IPS-NIHi7 (cell line): ENCODE measurements at regions not wholly inside any gene's neighbourhood (a gene's known extent, or its start where the extent isn't known, plus 50 kb on each side); places are given as distances from the start of the nearest gene placed in this dataset.

ENCODE experiments used
- DNase-seq: peaks from one replicate; pipeline ENCODE4 v3.0.0; 2012; ENCODE audit warnings: mixed read lengths; ENCODE audit errors: extremely low spot score

DNA sequence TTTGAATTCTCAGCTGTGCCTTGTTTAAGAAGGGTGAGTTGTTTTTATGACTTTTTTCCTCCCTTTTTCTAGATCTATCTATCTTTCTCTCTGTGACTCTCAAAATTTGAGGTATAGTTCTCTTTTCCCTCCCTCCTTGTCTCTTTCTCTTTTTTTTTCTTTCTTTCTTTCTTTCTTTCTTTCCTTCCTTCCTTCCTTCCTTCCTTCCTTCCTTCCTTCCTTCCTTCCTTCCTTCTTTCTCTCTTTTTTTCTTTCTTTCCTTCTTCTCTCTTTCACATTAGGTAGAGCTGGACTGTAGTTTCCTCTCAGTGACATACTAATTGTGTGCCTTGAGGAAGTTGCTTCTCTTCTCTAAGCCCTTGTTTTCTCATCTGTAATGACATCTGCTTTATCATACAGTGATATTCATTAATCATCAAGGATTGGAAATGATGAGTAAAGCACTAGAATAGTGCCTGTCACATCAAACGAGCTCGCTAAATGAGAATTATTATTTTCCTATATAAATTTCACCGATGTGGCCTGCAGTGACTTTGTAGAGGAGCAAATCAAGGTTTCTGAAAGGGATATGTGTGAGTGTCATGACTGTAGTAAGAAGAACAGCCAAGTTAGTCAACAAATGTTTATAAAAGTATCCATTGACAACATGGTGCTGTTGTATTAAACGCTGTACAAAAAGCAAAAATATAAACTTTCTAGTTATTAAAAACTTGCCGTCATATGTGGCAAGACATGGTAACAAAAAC lies 78.9 kb upstream of the SLC38A2 start:
- no peak for DNase-seq

- DNase-seq: no peak
Observed at GRCh38 chr12:46450279-46450748, 77.7 kb upstream of the SLC38A2 start.

GRCh38 chr12:46449856-46450255 lies 77.3 kb upstream of the SLC38A2 start:
- DNase-seq: no peak

DNA sequence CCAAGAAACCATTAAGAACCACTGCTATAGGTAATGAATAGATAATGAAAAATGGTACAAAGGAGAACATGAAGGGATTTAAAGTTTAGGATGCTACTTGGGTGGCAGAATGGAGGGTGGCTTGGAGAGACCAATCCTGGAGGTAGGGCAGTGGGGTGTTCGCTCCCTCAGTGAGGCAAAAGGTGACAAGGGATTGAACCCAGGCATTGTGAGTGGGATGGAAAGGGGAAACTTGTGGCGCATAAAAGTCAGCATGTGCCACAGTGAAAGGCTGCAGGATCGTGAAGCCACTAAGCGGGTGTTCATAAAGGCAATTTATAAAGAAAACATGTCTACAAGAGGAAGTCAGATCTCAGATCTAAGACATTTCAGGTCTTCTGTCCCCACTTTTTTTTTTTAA lies 76.7 kb upstream of the SLC38A2 start:
- DNase-seq: no peak

DNA sequence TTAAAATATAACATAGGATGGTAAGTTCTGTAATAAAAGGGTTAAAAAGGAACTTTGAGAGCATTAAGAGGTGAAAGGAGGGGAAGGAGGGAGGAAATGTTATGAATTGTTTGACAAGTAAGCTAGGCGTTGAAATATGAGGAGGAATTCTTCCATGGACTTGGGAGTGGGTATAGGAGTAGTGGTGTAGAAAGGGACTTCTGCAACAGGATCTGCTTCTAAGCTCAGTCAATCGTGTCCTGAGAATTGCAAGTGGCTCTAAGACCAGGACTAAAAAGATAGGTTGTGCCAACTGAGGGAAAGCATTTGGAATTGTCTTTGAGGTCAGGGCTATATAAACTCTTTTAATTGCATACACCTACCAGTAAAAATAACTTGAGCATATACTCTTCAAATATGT lies 74.1 kb upstream of the SLC38A2 start:
- DNase-seq: no peak

DNA sequence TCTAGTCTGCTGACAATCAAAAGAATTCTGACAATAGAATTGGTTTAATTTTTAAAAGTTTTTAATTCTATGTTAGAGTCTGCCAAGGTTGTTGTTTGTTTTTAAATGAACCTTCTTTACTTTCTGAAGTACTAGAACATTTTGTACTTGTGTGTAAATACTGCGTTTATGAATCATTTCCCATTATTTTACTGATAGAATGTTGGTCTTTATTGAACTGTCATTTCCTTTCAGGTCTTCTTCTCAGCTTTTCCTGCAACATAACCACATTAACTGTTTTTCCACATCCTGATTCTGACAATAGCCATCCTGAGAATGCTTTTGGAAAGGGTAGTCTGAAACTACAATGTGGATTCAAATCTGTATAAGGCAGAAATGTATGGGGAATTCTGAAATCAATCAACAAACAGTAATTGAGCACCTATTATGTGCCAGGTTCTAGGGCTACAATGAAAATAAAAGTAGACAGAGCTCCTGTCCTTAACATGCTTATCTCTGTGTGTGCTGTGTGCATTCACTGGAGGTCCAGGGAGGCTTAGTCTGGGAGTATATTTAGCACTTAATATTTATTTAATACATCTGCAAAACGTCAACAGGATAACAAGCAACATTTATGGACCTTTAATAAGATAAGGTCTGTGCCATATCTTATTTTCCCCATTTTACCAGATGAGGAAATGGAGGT lies 73.1 kb upstream of the SLC38A2 start:
- no peak for DNase-seq

GRCh38 chr12:46445093-46445492 lies 72.5 kb upstream of the SLC38A2 start:
- no peak for DNase-seq

GRCh38 chr12:46443594-46444263 lies 71.2 kb upstream of the SLC38A2 start:
- no peak for DNase-seq

GRCh38 chr12:46442738-46443137 lies 70.2 kb upstream of the SLC38A2 start:
- DNase-seq: no peak

DNA sequence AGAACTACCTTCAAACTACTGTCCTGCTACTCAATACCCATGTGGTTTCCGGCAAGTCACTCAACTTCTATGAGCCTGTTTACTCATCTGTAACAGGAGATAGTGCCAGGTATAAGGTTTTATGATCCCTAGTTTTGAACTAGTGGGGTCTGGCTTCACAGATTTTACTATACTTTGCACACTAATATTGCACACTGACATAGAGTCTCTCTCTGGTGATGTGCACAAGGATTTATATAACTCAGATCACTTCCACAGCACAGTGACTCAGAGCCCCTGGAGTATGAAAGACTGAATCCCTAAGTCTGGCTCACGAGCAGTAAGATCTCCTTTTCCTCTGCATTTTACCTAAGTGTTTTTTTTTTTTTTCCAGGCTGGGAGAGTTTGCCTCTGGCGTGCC lies 69.7 kb upstream of the SLC38A2 start:
- no peak for DNase-seq

- DNase-seq: no peak
Observed at GRCh38 chr12:46439793-46440511, 67.4 kb upstream of the SLC38A2 start.

DNA sequence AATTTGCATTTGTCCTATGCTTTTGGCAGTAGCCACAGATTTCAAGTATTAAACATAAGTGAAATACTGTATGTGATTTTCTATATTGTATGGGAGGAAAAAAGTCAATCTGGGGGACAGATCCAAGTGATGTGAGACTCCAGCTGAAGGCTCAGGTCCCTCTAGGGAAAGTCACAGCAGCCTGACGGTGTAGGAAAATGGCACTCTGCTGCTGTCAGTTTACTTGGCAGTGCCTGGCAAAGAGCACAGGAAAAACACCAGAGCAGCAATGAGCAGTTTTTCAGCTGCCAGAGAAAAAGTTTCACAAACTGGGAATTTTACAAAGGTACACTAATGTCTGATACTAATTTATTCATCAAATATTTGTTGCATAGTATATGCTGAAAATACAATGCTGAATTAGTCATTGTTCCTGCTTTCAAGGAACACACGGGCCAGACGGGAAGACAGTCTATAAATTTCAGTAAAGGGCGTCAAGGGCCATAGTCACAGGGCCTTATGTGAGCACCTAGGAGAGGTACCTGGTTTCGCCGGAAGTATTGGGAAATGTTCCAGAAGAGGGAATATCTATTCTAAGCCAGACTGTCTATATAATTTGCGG lies 66.2 kb upstream of the SLC38A2 start:
- no peak for DNase-seq

DNA sequence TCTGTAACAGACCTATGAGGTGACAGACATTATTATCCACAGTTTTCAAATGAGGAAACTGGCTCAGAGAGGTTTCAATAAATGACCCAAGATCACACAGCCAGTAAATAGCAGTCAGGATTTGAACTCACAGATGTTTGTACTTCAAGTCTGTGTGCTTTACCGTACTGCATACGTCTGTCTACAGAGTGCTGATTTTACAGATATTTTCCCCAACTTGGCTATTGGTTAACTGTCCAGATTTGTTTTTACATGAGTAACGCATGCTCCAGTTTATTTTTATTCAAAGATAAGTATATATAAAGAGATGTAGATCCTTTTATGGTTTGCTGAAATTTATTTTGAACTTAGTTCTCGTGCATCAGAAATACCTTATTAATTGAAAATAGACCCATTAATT lies 65.7 kb upstream of the SLC38A2 start:
- DNase-seq: no peak

DNA sequence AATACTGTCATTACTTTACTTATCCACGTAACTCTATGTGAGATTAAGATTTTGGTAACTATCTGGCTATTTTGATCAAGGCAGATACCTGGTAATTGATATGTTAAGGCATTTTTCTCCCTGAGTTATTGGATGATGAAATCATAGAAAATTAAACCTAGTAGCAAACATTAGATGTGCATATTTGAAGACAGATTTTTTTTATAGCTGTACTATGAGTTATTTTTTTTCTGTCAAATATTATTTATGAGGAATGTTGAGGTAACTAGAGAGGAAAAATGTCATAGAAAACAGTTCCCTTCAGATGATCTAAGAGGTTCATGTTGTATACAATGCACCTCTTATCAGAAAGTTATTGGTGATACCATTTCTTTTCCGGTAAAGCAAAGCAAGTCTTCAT lies 64.9 kb upstream of the SLC38A2 start:
- no peak for DNase-seq

DNA sequence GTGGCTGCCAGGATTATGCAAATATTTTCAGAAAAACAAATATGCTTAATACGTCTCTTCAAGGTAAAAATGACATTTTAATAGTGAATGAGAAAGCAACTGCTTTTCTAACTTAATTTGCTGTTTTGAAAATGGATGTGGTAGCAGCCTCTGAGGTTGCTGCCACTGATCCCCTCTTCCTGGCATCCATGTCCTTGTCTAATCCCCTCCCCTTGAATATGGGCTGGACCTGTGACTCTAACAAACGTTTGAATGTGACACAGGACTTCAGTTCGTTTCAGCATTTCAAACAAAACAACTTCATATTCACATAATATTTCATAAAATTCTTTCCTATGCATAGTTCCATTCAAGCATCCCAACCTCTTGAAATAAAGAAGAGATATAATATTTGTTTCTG lies 64.2 kb upstream of the SLC38A2 start:
- no peak for DNase-seq

- no peak for DNase-seq
Observed at GRCh38 chr12:46435625-46436024, 63.1 kb upstream of the SLC38A2 start.

- DNase-seq: no peak
Observed at GRCh38 chr12:46435029-46435428, 62.5 kb upstream of the SLC38A2 start.

GRCh38 chr12:46433829-46434228 lies 61.3 kb upstream of the SLC38A2 start:
- no peak for DNase-seq

- DNase-seq: no peak
Observed at GRCh38 chr12:46432325-46432724, 59.8 kb upstream of the SLC38A2 start.

- peak; percentile 38 for DNase-seq
Observed at GRCh38 chr12:46430340-46430948, 57.9 kb upstream of the SLC38A2 start.
